Stimulated activated CD8-positive, alpha-beta memory T cell treated with anti-CD3 and anti-CD28 coated beads, Interleukin-7, amount 100 ng/mL, for 1 hour (primary cell): ENCODE measurements at regions not wholly inside any gene's neighbourhood (a gene's known extent, or its start where the extent isn't known, plus 50 kb on each side); places are given as distances from the start of the nearest gene placed in this dataset.
"Not testable (repeated sequence)": the region's sequence is repeated elsewhere in the genome, so short reads cannot be mapped to it uniquely, and the experiment has no call there.

Source experiments
- DNase-seq, 2 donors: peaks; one replicate each; pipeline ENCODE4 v3.0.0-alpha.2; 2020; ENCODE audit warnings: low read depth in 2 of 2

GRCh38 chr7:81286754-81287153 lies 367.9 kb upstream of the SEMA3C start:
- DNase-seq, result not testable (repeated sequence)

GRCh38 chr7:81285142-81285871 lies 366.5 kb upstream of the SEMA3C start:
- no peak for DNase-seq

- no peak for DNase-seq
Measured at GRCh38 chr7:81284576-81284975, 365.7 kb upstream of the SEMA3C start.

DNA sequence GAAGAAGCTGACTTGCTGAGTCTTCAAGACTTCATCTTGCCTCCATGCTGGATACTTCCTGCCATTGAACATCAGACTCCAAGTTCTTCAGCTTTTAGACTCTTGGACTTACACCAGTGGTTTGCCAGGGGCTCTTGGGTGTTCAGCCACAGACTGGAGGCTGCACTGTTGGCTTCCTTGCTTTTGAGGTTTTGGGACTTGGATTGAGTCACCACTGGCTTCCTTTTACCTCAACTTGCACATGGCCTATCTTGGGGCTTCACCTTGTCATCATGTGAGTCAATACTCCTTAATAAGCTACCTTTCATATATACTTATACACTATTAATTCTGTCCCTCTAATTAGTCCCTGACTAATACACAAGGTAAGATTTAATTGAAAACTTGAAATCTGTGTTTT lies 361.7 kb upstream of the SEMA3C start:
- DNase-seq, result no peak

DNA sequence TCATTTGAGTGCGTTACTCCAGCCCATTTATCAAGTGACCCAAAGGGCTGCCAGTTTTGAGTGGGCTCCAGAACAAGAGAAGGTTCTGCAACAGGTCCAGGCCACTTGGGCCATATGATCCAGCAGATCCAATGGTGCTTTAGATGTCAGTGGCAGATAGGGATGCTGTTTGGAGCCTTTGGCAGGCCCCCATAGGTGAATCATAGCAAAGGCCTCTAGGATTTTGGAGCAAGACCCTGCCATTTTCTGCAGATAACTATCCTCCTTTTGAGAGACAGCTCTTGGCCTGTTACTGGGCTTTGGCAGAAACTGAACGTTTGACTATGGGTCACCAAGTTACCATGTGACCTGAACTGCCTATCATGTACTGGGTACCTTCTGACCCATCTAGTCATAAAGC lies 358.8 kb upstream of the SEMA3C start:
- no peak for DNase-seq

GRCh38 chr7:81273601-81274397 lies 354.9 kb upstream of the SEMA3C start:
- DNase-seq, result no peak

DNA sequence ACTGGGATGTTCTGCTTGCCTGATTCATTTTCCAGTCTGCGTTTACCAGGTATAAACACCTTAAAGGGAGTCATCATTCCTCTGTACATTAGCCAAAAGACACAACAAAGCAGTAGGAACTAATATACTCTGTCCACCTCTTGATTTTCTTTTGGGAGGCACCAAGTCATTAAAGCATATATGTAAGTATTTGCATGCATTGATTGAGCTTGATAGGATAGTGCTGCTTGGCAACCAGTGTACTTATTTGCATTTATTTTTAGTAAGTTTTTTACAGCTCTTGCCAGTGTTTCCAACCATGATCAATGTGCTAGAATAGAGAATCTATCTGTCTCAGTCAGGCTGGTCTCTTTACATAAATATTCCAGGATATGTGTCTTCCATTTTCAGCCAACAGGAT lies 353.3 kb upstream of the SEMA3C start:
- no peak for DNase-seq

DNA sequence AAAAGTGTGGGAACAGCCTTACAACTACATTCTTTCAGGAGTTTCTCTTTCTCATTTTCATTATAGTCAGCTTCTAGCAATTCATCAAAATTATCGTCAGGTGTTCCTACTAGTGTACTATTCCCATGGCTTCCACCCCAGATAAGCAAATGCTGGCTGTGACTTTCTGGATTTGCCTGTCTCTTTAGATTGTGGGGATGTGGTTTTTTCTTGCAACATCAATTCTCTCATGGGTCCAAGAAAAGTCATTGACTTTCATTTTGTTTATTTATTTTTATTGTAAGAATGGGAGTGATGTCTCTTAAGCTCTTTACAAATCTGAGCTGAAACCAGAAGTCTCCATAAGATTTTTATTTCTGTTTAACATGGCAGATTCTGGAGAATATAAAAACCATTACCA lies 349.7 kb upstream of the SEMA3C start:
- DNase-seq, result no peak

GRCh38 chr7:81267508-81267907 lies 348.7 kb upstream of the SEMA3C start:
- DNase-seq, result no peak

DNA sequence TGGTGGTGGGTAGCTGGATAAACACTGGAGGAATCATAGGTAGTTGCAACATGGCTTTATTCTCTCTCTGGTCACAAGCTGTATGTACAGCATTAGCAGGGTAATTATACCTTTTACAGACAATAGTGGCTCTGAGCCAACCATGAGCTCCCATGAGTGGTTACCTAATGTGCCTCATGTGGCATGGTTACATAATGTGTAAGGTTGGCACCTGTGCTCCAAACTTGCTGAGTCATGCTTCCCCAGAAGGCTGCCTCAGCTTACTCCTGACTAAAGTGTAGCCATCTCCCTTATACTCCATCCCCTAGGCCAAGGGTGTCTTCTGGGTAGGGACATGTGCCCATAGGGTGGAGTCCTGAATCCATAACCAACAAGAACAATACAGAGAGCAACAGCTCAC lies 345.3 kb upstream of the SEMA3C start:
- DNase-seq, result no peak

GRCh38 chr7:81260152-81260551 lies 341.3 kb upstream of the SEMA3C start:
- DNase-seq, result no peak

DNA sequence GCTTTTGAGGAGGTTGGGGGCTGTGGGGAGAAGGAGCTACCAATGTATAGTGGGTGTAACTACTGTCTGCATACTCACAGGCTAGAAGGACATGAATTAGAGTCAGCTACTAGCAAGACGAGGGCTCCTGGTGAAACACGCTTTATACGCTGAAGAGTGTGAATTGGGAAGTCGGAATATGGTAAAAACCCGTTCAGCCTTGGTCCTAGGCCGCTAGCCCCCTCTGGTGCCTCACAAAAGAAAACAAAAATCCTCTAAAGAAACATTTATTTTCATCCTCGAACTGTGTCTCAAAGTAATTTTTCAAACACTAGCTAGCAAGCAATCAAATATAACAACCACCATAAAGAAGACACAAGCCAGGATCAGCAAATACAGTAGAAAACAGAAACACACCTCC lies 338.1 kb upstream of the SEMA3C start:
- no peak for DNase-seq

DNA sequence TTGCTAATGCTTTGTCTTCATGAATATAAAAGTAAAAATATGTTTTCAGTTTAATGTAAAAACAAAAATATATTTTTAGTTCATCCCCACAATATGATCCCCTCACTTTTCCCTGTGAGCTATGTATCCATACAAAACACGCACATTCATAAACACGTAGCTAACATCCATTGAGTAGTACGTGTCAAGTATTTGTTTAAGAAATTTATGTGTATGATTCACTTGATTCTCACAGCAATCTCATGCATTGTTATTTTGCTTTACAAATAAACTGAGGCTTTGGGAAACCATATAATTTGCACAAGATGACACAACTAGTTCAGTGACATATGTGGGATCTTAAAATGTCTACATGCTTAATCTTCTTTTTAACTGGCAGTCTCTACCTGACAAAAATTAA lies 329.6 kb upstream of the SEMA3C start:
- DNase-seq, result no peak

- DNase-seq, result not testable (repeated sequence)
Measured at GRCh38 chr7:81247364-81247763, 328.5 kb upstream of the SEMA3C start.

- DNase-seq, result no peak
Measured at GRCh38 chr7:81245353-81245752, 326.5 kb upstream of the SEMA3C start.

GRCh38 chr7:81244224-81244623 lies 325.4 kb upstream of the SEMA3C start:
- no peak for DNase-seq

DNA sequence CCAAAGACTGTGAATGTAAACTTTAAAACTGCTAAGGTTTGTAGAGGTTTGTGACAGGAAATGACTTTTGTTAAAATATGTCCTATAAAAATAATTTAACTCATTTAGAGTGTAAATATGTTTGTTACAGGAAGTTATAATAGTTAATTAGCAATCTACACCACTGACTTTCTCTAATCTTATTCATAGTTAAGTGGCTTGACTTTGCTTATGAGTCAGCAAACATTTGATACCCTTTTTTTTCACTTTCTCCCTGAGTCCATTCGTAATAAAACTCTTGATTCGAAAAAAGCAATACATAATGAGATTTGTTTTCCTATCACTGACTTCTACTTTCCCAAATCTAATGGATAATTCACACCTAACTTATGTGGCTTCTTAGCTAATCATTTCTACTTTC lies 317.7 kb upstream of the SEMA3C start:
- no peak for DNase-seq

GRCh38 chr7:81235997-81236396 lies 317.1 kb upstream of the SEMA3C start:
- no peak for DNase-seq

DNA sequence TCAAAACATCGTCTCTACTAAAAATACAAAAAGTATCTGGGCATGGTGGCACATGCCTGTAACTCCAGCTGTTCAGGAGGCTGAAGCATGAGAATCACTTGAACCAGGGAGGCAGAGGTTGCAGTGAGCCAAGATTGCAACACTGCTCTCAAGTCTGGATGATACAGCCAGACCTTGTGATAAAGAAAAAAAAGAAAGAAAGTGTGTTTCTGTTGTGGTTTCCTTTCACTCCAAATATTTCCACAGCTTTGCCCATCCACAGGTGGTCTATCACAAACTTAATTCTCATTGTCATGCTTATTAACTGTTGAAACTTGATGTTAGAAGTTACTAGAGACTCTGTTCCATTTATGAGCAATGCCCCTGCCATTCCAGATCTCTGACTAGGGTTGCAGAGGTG lies 316.0 kb upstream of the SEMA3C start:
- DNase-seq, result no peak

GRCh38 chr7:81233208-81233940 lies 314.5 kb upstream of the SEMA3C start:
- no peak for DNase-seq

GRCh38 chr7:81232084-81232799 lies 313.4 kb upstream of the SEMA3C start:
- DNase-seq, result no peak

DNA sequence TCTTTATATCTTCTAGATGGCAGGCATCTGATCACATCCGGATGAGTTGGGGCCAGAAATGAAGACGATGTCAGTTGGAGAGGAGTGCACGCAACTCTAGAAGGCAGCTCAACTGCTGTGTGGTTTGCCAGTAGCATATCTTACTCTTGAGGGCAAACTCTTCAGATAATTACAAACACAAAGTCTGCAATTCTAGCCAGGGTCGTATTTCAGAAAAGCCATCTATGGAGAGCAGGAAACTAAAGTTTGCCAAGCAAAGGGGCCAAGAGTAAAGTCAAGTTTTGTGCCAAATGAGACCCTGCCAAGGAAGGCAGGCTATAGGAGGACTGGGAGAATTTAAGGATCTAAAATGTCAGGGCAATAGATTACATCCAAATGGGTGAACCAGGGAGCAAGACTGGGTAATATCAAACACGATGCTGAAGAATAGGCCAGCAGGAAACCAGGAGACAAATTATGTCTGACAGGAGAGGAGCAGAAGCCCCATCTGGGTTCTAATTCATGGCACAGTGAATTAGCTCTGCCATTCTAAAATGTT lies 312.5 kb upstream of the SEMA3C start:
- no peak for DNase-seq
